WTC11 (cell line): ENCODE measurements at regions not wholly inside any gene's neighbourhood (a gene's known extent, or its start where the extent isn't known, plus 50 kb on each side); places are given as distances from the start of the nearest gene placed in this dataset.

ENCODE experiments used
- CREB1 ChIP-seq: sonication (generic); formaldehyde crosslinking; IDR thresholded peaks from 2 replicates; pipeline ENCODE4 v1.8.0; 2023; ENCODE audit warnings: mild to moderate bottlenecking, missing genetic modification reagents
- PRRX2 ChIP-seq: fragments of 250-450 bp; sonication (Bioruptor Pico); IDR thresholded peaks from 2 replicates; pipeline ENCODE4 v1.8.0; 2021; ENCODE audit warnings: mild to moderate bottlenecking
- TF ChIP-seq, protein P1 (sequence below): sonication (generic); formaldehyde crosslinking; IDR thresholded peaks from 2 replicates; pipeline ENCODE4 v1.8.0; 2022; ENCODE audit warnings: mild to moderate bottlenecking, missing genetic modification reagents
- TF ChIP-seq, protein P2 (sequence below): fragments of 250-450 bp; sonication (Bioruptor Pico); IDR thresholded peaks from 2 replicates; pipeline ENCODE4 v1.9.0; 2021; ENCODE audit warnings: moderate library complexity, mild to moderate bottlenecking, inconsistent platforms, borderline replicate concordance
- TF ChIP-seq, protein P3 (sequence below): fragments of 250-450 bp; sonication (Bioruptor Pico); conservative IDR thresholded peaks from 2 replicates; pipeline ENCODE4 v1.9.0; 2021; ENCODE audit warnings: mild to moderate bottlenecking
- TF ChIP-seq, protein P4 (sequence below): sonication (generic); formaldehyde crosslinking; IDR thresholded peaks from 2 replicates; pipeline ENCODE4 v1.8.0; 2023; ENCODE audit warnings: missing genetic modification reagents, mild to moderate bottlenecking, borderline replicate concordance
- TF ChIP-seq, protein P5 (sequence below): fragments of 200-600 bp; IDR thresholded peaks from 2 replicates; pipeline ENCODE4 v1.8.0; 2022; ENCODE audit warnings: antibody characterized with exemption
- TF ChIP-seq, protein P6 (sequence below): sonication (generic); formaldehyde crosslinking; IDR thresholded peaks from 2 replicates; pipeline ENCODE4 v1.8.1; 2023; ENCODE audit warnings: mild to moderate bottlenecking, missing genetic modification reagents, moderate library complexity
- TF ChIP-seq, protein P7 (sequence below): fragments of 250-450 bp; sonication (Bioruptor Pico); IDR thresholded peaks from 2 replicates; pipeline ENCODE4 v1.9.0; 2021; ENCODE audit warnings: mild to moderate bottlenecking
- TF ChIP-seq, protein P8 (sequence below): sonication (generic); formaldehyde crosslinking; IDR thresholded peaks from 2 replicates; pipeline ENCODE4 v1.8.1; 2022; ENCODE audit warnings: mild to moderate bottlenecking, moderate library complexity, missing genetic modification reagents

DNA sequence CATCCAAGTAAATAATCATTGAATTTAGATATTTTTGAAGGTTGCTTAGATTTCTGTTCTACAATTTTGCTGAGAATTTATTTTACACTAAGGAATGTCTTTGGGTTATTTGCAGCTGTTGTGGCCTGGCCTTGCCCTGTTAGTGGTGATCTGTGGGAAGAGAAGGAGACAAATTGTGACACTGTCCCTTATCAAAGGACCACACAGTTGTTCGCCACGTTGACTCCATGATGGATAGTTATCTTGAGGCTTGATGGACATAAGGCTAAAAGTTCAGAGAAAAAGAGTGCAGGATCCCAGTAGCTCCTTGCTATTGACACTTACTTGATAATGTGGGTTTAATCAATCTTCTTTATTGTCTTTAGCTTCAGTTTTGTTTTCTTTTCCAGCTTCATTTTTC lies 186.6 kb upstream of the MEF2C start:
- TF ChIP-seq PRRX2 (no peak), CREB1 (CRISPR knock-in tag) (no peak)
- TF ChIP-seq, protein P1, sequence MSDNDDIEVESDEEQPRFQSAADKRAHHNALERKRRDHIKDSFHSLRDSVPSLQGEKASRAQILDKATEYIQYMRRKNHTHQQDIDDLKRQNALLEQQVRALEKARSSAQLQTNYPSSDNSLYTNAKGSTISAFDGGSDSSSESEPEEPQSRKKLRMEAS: no peak
- TF ChIP-seq, protein P2, sequence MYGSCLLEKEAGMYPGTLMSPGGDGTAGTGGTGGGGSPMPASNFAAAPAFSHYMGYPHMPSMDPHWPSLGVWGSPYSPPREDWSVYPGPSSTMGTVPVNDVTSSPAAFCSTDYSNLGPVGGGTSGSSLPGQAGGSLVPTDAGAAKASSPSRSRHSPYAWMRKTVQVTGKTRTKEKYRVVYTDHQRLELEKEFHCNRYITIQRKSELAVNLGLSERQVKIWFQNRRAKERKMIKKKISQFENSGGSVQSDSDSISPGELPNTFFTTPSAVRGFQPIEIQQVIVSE: no peak
- TF ChIP-seq, protein P3, sequence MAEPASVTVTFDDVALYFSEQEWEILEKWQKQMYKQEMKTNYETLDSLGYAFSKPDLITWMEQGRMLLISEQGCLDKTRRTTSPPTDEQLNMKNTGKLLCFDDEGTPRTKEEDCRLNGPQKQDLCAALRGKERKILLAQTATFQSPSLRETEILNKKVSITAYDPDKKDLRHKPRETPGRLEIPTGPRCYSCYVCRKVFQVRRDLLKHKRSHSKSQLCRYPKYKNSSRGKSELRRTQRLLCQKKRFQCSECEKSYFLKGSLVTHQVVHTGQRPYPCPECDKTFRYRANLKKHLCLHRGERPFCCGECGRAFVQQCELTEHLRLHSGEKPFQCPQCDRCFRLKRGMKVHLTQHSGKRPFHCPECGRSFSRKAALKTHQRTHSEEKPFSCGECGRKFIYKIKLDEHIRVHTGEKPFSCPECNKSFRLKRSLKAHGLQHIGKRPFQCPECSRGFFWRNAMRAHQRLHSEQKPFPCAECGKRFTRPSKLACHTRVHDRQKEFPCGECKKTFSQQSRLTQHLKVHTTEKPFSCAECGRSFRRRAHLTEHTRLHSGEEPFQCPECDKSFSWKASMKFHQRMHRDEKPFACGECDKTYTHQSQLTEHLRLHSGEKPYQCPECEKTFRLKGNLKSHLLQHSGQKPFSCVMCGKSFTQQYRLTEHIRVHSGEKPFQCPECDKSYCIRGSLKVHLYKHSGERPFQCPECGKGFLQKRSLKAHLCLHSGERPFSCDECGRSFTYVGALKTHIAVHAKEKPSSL (CRISPR knock-in tag): no peak
- TF ChIP-seq, protein P4, sequence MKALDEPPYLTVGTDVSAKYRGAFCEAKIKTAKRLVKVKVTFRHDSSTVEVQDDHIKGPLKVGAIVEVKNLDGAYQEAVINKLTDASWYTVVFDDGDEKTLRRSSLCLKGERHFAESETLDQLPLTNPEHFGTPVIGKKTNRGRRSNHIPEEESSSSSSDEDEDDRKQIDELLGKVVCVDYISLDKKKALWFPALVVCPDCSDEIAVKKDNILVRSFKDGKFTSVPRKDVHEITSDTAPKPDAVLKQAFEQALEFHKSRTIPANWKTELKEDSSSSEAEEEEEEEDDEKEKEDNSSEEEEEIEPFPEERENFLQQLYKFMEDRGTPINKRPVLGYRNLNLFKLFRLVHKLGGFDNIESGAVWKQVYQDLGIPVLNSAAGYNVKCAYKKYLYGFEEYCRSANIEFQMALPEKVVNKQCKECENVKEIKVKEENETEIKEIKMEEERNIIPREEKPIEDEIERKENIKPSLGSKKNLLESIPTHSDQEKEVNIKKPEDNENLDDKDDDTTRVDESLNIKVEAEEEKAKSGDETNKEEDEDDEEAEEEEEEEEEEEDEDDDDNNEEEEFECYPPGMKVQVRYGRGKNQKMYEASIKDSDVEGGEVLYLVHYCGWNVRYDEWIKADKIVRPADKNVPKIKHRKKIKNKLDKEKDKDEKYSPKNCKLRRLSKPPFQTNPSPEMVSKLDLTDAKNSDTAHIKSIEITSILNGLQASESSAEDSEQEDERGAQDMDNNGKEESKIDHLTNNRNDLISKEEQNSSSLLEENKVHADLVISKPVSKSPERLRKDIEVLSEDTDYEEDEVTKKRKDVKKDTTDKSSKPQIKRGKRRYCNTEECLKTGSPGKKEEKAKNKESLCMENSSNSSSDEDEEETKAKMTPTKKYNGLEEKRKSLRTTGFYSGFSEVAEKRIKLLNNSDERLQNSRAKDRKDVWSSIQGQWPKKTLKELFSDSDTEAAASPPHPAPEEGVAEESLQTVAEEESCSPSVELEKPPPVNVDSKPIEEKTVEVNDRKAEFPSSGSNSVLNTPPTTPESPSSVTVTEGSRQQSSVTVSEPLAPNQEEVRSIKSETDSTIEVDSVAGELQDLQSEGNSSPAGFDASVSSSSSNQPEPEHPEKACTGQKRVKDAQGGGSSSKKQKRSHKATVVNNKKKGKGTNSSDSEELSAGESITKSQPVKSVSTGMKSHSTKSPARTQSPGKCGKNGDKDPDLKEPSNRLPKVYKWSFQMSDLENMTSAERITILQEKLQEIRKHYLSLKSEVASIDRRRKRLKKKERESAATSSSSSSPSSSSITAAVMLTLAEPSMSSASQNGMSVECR (CRISPR knock-in tag): no peak
- TF ChIP-seq, protein P5, sequence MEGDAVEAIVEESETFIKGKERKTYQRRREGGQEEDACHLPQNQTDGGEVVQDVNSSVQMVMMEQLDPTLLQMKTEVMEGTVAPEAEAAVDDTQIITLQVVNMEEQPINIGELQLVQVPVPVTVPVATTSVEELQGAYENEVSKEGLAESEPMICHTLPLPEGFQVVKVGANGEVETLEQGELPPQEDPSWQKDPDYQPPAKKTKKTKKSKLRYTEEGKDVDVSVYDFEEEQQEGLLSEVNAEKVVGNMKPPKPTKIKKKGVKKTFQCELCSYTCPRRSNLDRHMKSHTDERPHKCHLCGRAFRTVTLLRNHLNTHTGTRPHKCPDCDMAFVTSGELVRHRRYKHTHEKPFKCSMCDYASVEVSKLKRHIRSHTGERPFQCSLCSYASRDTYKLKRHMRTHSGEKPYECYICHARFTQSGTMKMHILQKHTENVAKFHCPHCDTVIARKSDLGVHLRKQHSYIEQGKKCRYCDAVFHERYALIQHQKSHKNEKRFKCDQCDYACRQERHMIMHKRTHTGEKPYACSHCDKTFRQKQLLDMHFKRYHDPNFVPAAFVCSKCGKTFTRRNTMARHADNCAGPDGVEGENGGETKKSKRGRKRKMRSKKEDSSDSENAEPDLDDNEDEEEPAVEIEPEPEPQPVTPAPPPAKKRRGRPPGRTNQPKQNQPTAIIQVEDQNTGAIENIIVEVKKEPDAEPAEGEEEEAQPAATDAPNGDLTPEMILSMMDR: no peak
- TF ChIP-seq, protein P6, sequence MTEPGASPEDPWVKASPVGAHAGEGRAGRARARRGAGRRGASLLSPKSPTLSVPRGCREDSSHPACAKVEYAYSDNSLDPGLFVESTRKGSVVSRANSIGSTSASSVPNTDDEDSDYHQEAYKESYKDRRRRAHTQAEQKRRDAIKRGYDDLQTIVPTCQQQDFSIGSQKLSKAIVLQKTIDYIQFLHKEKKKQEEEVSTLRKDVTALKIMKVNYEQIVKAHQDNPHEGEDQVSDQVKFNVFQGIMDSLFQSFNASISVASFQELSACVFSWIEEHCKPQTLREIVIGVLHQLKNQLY (CRISPR knock-in tag): no peak
- TF ChIP-seq, protein P7, sequence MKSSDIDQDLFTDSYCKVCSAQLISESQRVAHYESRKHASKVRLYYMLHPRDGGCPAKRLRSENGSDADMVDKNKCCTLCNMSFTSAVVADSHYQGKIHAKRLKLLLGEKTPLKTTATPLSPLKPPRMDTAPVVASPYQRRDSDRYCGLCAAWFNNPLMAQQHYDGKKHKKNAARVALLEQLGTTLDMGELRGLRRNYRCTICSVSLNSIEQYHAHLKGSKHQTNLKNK (CRISPR knock-in tag): no peak
- TF ChIP-seq, protein P8, sequence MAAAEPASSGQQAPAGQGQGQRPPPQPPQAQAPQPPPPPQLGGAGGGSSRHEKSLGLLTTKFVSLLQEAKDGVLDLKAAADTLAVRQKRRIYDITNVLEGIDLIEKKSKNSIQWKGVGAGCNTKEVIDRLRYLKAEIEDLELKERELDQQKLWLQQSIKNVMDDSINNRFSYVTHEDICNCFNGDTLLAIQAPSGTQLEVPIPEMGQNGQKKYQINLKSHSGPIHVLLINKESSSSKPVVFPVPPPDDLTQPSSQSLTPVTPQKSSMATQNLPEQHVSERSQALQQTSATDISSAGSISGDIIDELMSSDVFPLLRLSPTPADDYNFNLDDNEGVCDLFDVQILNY (CRISPR knock-in tag): no peak
